PFSK-1 (cell line): ENCODE measurements at regions not wholly inside any gene's neighbourhood (a gene's known extent, or its start where the extent isn't known, plus 50 kb on each side); places are given as distances from the start of the nearest gene placed in this dataset.

Experiments
- FOXP2 ChIP-seq: optimal IDR thresholded peaks from 2 replicates; pipeline ENCODE3; 2011; ENCODE audit warnings: borderline replicate concordance, control low read depth, inconsistent platforms; ENCODE audit not compliant: insufficient read depth; ENCODE audit errors: extremely low read length, extremely low read depth
- POLR2AphosphoS5 ChIP-seq: IDR thresholded peaks from 2 replicates; pipeline ENCODE4 v1.6.1; 2012; ENCODE audit warnings: low read depth, mild to moderate bottlenecking, control low read depth, low read length, moderate library complexity
- REST ChIP-seq, 2 experiments: IDR thresholded peaks; 2 replicates each; pipeline versions ENCODE4 v1.6.1 to v1.8.0; 2011 to 2012; ENCODE audit warnings: low read depth in 2 of 2, low read length in 2 of 2, control low read depth in 1 of 2, inconsistent platforms in 1 of 2, mild to moderate bottlenecking in 1 of 2, moderate library complexity in 1 of 2; ENCODE audit not compliant: insufficient read depth in 1 of 2
- SIN3A ChIP-seq: IDR thresholded peaks from 2 replicates; pipeline ENCODE4 v1.6.1; 2012; ENCODE audit warnings: mild to moderate bottlenecking, low read length, moderate library complexity, borderline replicate concordance; ENCODE audit not compliant: insufficient read depth
- TAF1 ChIP-seq: IDR thresholded peaks from 2 replicates; pipeline ENCODE4 v1.6.1; 2012; ENCODE audit warnings: low read length, control low read depth, borderline replicate concordance; ENCODE audit not compliant: insufficient read depth

- TF ChIP-seq SIN3A (no peak), POLR2AphosphoS5 (no peak), TAF1 (no peak), REST (IDR thresholded peaks at IDR 0.05; ENCODE audit: insufficient read depth in 1 of 2, low read depth in 2 of 2, low read length in 2 of 2) (no peak), FOXP2 (no peak)
Measured at GRCh38 chr11:44507491-44507890, 58.0 kb upstream of the CD82 start.
